A549 (cell line): ENCODE measurements at regions not wholly inside any gene's neighbourhood (a gene's known extent, or its start where the extent isn't known, plus 50 kb on each side); places are given as distances from the start of the nearest gene placed in this dataset.

Experiments used
- ATAC-seq, 2 experiments: fragments of 200-7000 bp in 1 of 2; fragments of >200 bp in 1 of 2; cut with Nextera tagmentation in 1 of 2; cut with Tn5 transposase in 1 of 2; 3 replicates each; pipeline versions ENCODE4 v1.8.0 to v1.9.1; 2018 to 2020; ENCODE audit warnings: mild to moderate bottlenecking in 1 of 2, moderate library complexity in 1 of 2
- CTCF ChIA-PET: fragments of 300-600 bp; sonication (Branson Sonifier 250); formaldehyde crosslinking; extraction: SDS; loops from one replicate; lab custom pipeline; 2021; ENCODE audit warnings: antibody characterized with exemption, inconsistent platforms; lab: Yijun Ruan, JAX
- POLR2A ChIA-PET: fragments of 350-600 bp; formaldehyde crosslinking; extraction: SDS; loops from one replicate; lab custom pipeline; 2021; ENCODE audit warnings: antibody characterized with exemption, inconsistent platforms; lab: Yijun Ruan, JAX
- DNase-seq, 2 experiments: peaks; one replicate each; pipeline versions ENCODE4 v3.0.0 to v3.0.0-alpha.2; 2011 to 2016; ENCODE audit warnings: low read depth in 1 of 2, low spot score in 1 of 2
- FAIRE-seq: peaks from 2 replicates; lab custom pipeline; 2011; peaks lifted over from hg19 to GRCh38; lab: Jason Lieb, UNC
- H3K27ac ChIP-seq, 2 experiments: fragments of >200 bp; sonication (Bioruptor Twin); formaldehyde crosslinking; 3 replicates each; pipeline ENCODE4 v1.5.1; 2016 to 2017
- H3K4me1 ChIP-seq: fragments of >200 bp; sonication (Bioruptor Twin); formaldehyde crosslinking; 3 replicates; pipeline ENCODE4 v1.6.1; 2016
- H3K4me2 ChIP-seq: fragments of >200 bp; sonication (Bioruptor Twin); formaldehyde crosslinking; 3 replicates; pipeline ENCODE4 v1.6.1; 2016
- H3K4me3 ChIP-seq: fragments of >200 bp; sonication (Bioruptor Twin); formaldehyde crosslinking; 3 replicates; pipeline ENCODE4 v1.5.1; 2016
- H3K9me3 ChIP-seq: fragments of >200 bp; sonication (Bioruptor Twin); formaldehyde crosslinking; 3 replicates; pipeline ENCODE4 v1.6.1; 2016
- CBX2 ChIP-seq: fragments of 200-600 bp; sonication (generic); IDR thresholded peaks from 2 replicates; pipeline ENCODE4 v1.6.1; 2016; ENCODE audit warnings: low read depth, mild to moderate bottlenecking, borderline replicate concordance
- EP300 ChIP-seq, 2 experiments: fragments of >200 bp; sonication (Bioruptor Twin); formaldehyde crosslinking; IDR thresholded peaks; 2 replicates in 1 of 2; 3 replicates in 1 of 2; pipeline ENCODE4 v1.6.1; 2016 to 2017
- ESRRA ChIP-seq: fragments of 150-350 bp; IDR thresholded peaks from 2 replicates; pipeline ENCODE4 v1.6.1; 2014; ENCODE audit warnings: mild to moderate bottlenecking, low read length, borderline replicate concordance
- FOXS1 ChIP-seq: fragments of 250-450 bp; sonication (Bioruptor Pico); IDR thresholded peaks from 2 replicates; pipeline ENCODE4 v1.5.0; 2020; ENCODE audit warnings: mild to moderate bottlenecking, moderate library complexity
- HOXB5 ChIP-seq: fragments of 250-450 bp; sonication (Bioruptor Pico); IDR thresholded peaks from 2 replicates; pipeline ENCODE4 v1.5.0; 2020; ENCODE audit warnings: mild to moderate bottlenecking, moderate library complexity
- NFE2L2 ChIP-seq: fragments of 150-350 bp; conservative IDR thresholded peaks from 2 replicates; pipeline ENCODE4 v1.6.1; 2014; ENCODE audit warnings: low read length
- POLR2AphosphoS2 ChIP-seq: conservative IDR thresholded peaks from 2 replicates; pipeline ENCODE4 v1.6.1; 2012; ENCODE audit warnings: low read length, improper control_type of control experiment, inconsistent platforms
- RAD21 ChIP-seq, 2 experiments: fragments of >200 bp in 1 of 2; sonication (Bioruptor Twin) in 1 of 2; formaldehyde crosslinking in 1 of 2; IDR thresholded peaks in 1 of 2; conservative IDR thresholded peaks in 1 of 2; 2 replicates in 1 of 2; 3 replicates in 1 of 2; pipeline ENCODE4 v1.6.1; 2012 to 2018; ENCODE audit warnings: inconsistent platforms in 1 of 2
- SMC3 ChIP-seq: fragments of >200 bp; sonication (Bioruptor Twin); formaldehyde crosslinking; IDR thresholded peaks from 3 replicates; pipeline ENCODE4 v1.6.1; 2018; ENCODE audit warnings: inconsistent platforms
- WGBS: methylation state at CpG from one replicate; pipeline ENCODE4 v1.1.6; 2017; ENCODE audit errors: missing lambda C conversion rate; 5-methylcytosine and 5-hydroxymethylcytosine counted together
- TF ChIP-seq, protein P1 (sequence below): fragments of 450-650 bp; IDR thresholded peaks from 2 replicates; pipeline ENCODE4 v1.6.1; 2014; ENCODE audit warnings: antibody characterized with exemption
- TF ChIP-seq, protein P2 (sequence below): fragments of 250-450 bp; sonication (Bioruptor Pico); IDR thresholded peaks from 2 replicates; pipeline ENCODE4 v1.5.0; 2020; ENCODE audit warnings: low read depth, mild to moderate bottlenecking, moderate library complexity
- TF ChIP-seq, protein P3 (sequence below): fragments of >200 bp; sonication (Bioruptor Twin); formaldehyde crosslinking; IDR thresholded peaks from 3 replicates; pipeline ENCODE4 v1.5.1; 2016

DNA sequence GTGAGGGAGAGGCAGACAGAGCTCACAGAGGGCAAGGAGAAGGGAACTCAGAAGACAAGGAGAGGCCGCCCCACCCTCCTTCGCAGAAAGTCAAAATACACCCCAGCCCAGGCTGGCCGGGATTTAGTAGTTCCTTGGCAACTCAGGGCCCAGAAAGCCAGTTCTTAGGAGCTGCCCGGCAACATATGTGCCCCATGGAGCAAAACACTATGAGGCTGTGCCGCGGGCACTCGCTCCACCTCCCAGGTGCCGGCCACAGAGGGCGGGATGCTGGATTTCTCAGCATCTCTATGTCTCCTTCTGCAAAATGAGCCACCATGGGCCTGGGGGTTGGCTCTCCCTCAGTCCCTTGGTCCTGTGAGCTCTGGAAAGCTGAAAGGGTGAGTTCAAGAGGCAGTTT lies 93.8 kb upstream of the CACNA1A start:
- DNase-seq: no peak
- TF ChIP-seq FOXS1 (CRISPR knock-in tag) (no peak), NFE2L2 (no peak)
- Histone ChIP-seq H3K4me2 (no peak overlapping the region), H3K4me1 (no peaks in the 10 kb centered on the region), H3K4me3 (no peak overlapping the region), H3K27ac (no peak overlapping the region), H3K9me3 (no peaks in the 10 kb centered on the region)
- FAIRE-seq: no peak
- CTCF ChIA-PET: interaction anchor here (0.6 to 8.5 kb wide), 4 partner anchors 10 to 324 kb away, joined by 3 to 69 read pairs (median 4); no protein-coding TSS in a partner anchor
- POLR2A ChIA-PET: no interaction called here
- WGBS: 84% methylated on average over 9 of the region's 9 CpGs
- no peak for ATAC-seq

- H3K9me3 ChIP-seq: no peaks in the 10 kb centered on the region
- no peak overlapping the region for H3K27ac ChIP-seq
- WGBS: 82% methylated on average over 20 of the region's 22 CpGs
- no peak for ATAC-seq
- H3K4me2 ChIP-seq: no peak overlapping the region
- no peak for FAIRE-seq
- H3K4me3 ChIP-seq: no peak overlapping the region
- DNase-seq: no peak
- POLR2A ChIA-PET: no interaction called here
- TF ChIP-seq POLR2AphosphoS2 (no peak), HOXB5 (CRISPR knock-in tag) (no peak)
- H3K4me1 ChIP-seq: no peaks in the 10 kb centered on the region
- CTCF ChIA-PET: interaction anchor here (0.6 to 8.5 kb wide), 2 partner anchors 120 to 323 kb away, joined by 4 to 69 read pairs; no protein-coding TSS in a partner anchor
These were observed 93.4 kb upstream of the CACNA1A start for GRCh38 chr19:13599681-13600080.

GRCh38 chr19:13598098-13598497 lies 91.8 kb upstream of the CACNA1A start:
- no peak for DNase-seq
- CTCF ChIA-PET: interaction anchor here (0.6 to 8.5 kb wide), 18 partner anchors 9 to 331 kb away, joined by 3 to 69 read pairs (median 3); partner anchors contain the start of gene C19orf53
- Histone ChIP-seq H3K4me3 (no peak overlapping the region), H3K4me1 (no peaks in the 10 kb centered on the region), H3K27ac (no peak overlapping the region), H3K9me3 (no peaks in the 10 kb centered on the region), H3K4me2 (no peak overlapping the region)
- ATAC-seq: no peak
- FAIRE-seq: no peak
- no peak for TF ChIP-seq ESRRA
- no peak for TF ChIP-seq CBX2
- TF ChIP-seq, protein P1, sequence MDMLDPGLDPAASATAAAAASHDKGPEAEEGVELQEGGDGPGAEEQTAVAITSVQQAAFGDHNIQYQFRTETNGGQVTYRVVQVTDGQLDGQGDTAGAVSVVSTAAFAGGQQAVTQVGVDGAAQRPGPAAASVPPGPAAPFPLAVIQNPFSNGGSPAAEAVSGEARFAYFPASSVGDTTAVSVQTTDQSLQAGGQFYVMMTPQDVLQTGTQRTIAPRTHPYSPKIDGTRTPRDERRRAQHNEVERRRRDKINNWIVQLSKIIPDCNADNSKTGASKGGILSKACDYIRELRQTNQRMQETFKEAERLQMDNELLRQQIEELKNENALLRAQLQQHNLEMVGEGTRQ: no peak
- TF ChIP-seq, protein P2, sequence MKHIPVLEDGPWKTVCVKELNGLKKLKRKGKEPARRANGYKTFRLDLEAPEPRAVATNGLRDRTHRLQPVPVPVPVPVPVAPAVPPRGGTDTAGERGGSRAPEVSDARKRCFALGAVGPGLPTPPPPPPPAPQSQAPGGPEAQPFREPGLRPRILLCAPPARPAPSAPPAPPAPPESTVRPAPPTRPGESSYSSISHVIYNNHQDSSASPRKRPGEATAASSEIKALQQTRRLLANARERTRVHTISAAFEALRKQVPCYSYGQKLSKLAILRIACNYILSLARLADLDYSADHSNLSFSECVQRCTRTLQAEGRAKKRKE: no peak
- POLR2A ChIA-PET: no interaction called here

GRCh38 chr19:13597640-13598039 lies 91.4 kb upstream of the CACNA1A start:
- POLR2A ChIA-PET: no interaction called here
- CTCF ChIA-PET: interaction anchor here (0.6 to 8.5 kb wide), 18 partner anchors 9 to 330 kb away, joined by 3 to 69 read pairs (median 3); partner anchors contain the start of gene C19orf53
- no peak overlapping the region for H3K27ac ChIP-seq
- TF ChIP-seq, protein P3, sequence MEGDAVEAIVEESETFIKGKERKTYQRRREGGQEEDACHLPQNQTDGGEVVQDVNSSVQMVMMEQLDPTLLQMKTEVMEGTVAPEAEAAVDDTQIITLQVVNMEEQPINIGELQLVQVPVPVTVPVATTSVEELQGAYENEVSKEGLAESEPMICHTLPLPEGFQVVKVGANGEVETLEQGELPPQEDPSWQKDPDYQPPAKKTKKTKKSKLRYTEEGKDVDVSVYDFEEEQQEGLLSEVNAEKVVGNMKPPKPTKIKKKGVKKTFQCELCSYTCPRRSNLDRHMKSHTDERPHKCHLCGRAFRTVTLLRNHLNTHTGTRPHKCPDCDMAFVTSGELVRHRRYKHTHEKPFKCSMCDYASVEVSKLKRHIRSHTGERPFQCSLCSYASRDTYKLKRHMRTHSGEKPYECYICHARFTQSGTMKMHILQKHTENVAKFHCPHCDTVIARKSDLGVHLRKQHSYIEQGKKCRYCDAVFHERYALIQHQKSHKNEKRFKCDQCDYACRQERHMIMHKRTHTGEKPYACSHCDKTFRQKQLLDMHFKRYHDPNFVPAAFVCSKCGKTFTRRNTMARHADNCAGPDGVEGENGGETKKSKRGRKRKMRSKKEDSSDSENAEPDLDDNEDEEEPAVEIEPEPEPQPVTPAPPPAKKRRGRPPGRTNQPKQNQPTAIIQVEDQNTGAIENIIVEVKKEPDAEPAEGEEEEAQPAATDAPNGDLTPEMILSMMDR: peak; percentile 63
- TF ChIP-seq EP300 (IDR thresholded peaks at IDR 0.05): no peak
- TF ChIP-seq SMC3: peak; percentile 81
- TF ChIP-seq RAD21 (conservative IDR thresholded peaks at IDR 0.05 in 1 of 2, IDR thresholded peaks at IDR 0.05 in 1 of 2): peak; percentile 88 to 92
- TF ChIP-seq, all 56 proteins: peak for 3
- DNase-seq (peak; percentile 60 to 71), ATAC-seq (peak; percentile 82 to 89; a peak in 5 of 6 replicates), FAIRE-seq (no peak)
- H3K4me1 ChIP-seq: no peaks in the 10 kb centered on the region
- no peaks in the 10 kb centered on the region for H3K9me3 ChIP-seq
- no peak overlapping the region for H3K4me2 ChIP-seq
- WGBS: 0% methylated on average over 3 of the region's 3 CpGs
- no peak overlapping the region for H3K4me3 ChIP-seq
